MM.1S (cell line): ENCODE measurements at regions not wholly inside any gene's neighbourhood (a gene's known extent, or its start where the extent isn't known, plus 50 kb on each side); places are given as distances from the start of the nearest gene placed in this dataset.

ENCODE experiments used
- DNase-seq: peaks from one replicate; pipeline ENCODE4 v3.0.0-alpha.2; 2015
- H2AFZ ChIP-seq: fragments of 300-600 bp; sonication (generic); 2 replicates; pipeline ENCODE4 v1.6.0; 2016; ENCODE audit warnings: antibody characterized with exemption, low read length
- H3F3A ChIP-seq: fragments of 300-600 bp; sonication (generic); 2 replicates; pipeline ENCODE4 v1.6.1; 2016; ENCODE audit warnings: mild to moderate bottlenecking, antibody characterized with exemption, low read length, moderate library complexity, mixed read lengths; ENCODE audit not compliant: insufficient read depth
- H3K27ac ChIP-seq: fragments of 300-600 bp; sonication (generic); 2 replicates; pipeline ENCODE4 v1.5.1; 2016; ENCODE audit warnings: mild to moderate bottlenecking, low read length
- H3K27me3 ChIP-seq: fragments of 300-600 bp; sonication (generic); replicated peaks from 2 replicates; pipeline ENCODE4 v1.6.0; 2016; ENCODE audit warnings: low read length; ENCODE audit not compliant: insufficient read depth
- H3K36me3 ChIP-seq: fragments of 300-600 bp; sonication (generic); replicated peaks from 2 replicates; pipeline ENCODE4 v1.6.1; 2016; ENCODE audit warnings: mild to moderate bottlenecking, low read length, mixed read lengths; ENCODE audit not compliant: insufficient read depth
- H3K4me1 ChIP-seq: fragments of 300-600 bp; sonication (generic); 2 replicates; pipeline ENCODE4 v1.6.1; 2016; ENCODE audit warnings: low read length, mixed read lengths
- H3K4me2 ChIP-seq: fragments of 300-600 bp; sonication (generic); 2 replicates; pipeline ENCODE4 v1.6.0; 2016; ENCODE audit warnings: low read depth, low read length
- H3K4me3 ChIP-seq: fragments of 300-600 bp; sonication (generic); 2 replicates; pipeline ENCODE4 v1.5.1; 2016; ENCODE audit warnings: low read length, mixed read lengths
- H3K79me2 ChIP-seq: fragments of 300-600 bp; sonication (generic); 2 replicates; pipeline ENCODE4 v1.6.1; 2016; ENCODE audit warnings: mixed run types, low read length, mixed read lengths
- H3K9ac ChIP-seq: fragments of 300-600 bp; sonication (generic); 2 replicates; pipeline ENCODE4 v1.6.1; 2016; ENCODE audit warnings: low read length, mixed read lengths
- H3K9me2 ChIP-seq: fragments of 300-600 bp; sonication (generic); replicated peaks from 2 replicates; pipeline ENCODE4 v1.6.1; 2016; ENCODE audit warnings: mild to moderate bottlenecking, low read length, mixed read lengths; ENCODE audit not compliant: insufficient read depth
- H3K9me3 ChIP-seq: fragments of 300-600 bp; sonication (generic); replicated peaks from 2 replicates; pipeline ENCODE4 v1.6.1; 2016; ENCODE audit warnings: mild to moderate bottlenecking, low read length, mixed read lengths; ENCODE audit not compliant: insufficient read depth
- H4K20me1 ChIP-seq: fragments of 300-600 bp; sonication (generic); 2 replicates; pipeline ENCODE4 v1.6.1; 2016; ENCODE audit warnings: mild to moderate bottlenecking, low read length, moderate library complexity, mixed read lengths; ENCODE audit not compliant: insufficient read depth
- CTCF ChIP-seq: fragments of 300-600 bp; sonication (generic); IDR thresholded peaks from 2 replicates; pipeline ENCODE4 v1.5.1; 2016; ENCODE audit warnings: antibody characterized with exemption, low read length, mixed read lengths
- EZH2 ChIP-seq: fragments of 300-600 bp; sonication (generic); optimal IDR thresholded peaks from 2 replicates; pipeline ENCODE3; 2017; ENCODE audit warnings: low read depth, mild to moderate bottlenecking, antibody characterized with exemption, low read length, mixed read lengths
- EZH2phosphoT487 ChIP-seq: fragments of 300-600 bp; sonication (generic); IDR thresholded peaks from 2 replicates; pipeline ENCODE4 v1.6.1; 2018; ENCODE audit warnings: antibody characterized with exemption, low read length

- H3K4me1 ChIP-seq, result no peaks in the 10 kb centered on the region
- no peak overlapping the region for H3K9ac ChIP-seq
- no peaks in the 10 kb centered on the region for H3K79me2 ChIP-seq
- no peak overlapping the region for H3K4me3 ChIP-seq
- no peak overlapping the region for H3K27ac ChIP-seq
- no peaks in the 10 kb centered on the region for H3F3A ChIP-seq
- H3K9me2 ChIP-seq, result no peaks in the 10 kb centered on the region
- no peak overlapping the region for H2AFZ ChIP-seq
- DNase-seq, result no peak
- no peaks in the 10 kb centered on the region for H3K9me3 ChIP-seq
- H3K4me2 ChIP-seq, result no peak overlapping the region
- H3K27me3 ChIP-seq, result no peaks in the 10 kb centered on the region
- no peaks in the 10 kb centered on the region for H3K36me3 ChIP-seq
- no peaks in the 10 kb centered on the region for H4K20me1 ChIP-seq
- TF ChIP-seq CTCF, result no peak
- TF ChIP-seq EZH2, result no peak
- TF ChIP-seq EZH2phosphoT487, result no peak
These were observed 86.2 kb upstream of the ARHGAP29 start for GRCh38 chr1:94323311-94324177.

- no peak overlapping the region for H2AFZ ChIP-seq
- no peak overlapping the region for H3K27ac ChIP-seq
- H3K36me3 ChIP-seq, result no peaks in the 10 kb centered on the region
- no peak overlapping the region for H3K4me3 ChIP-seq
- H3K79me2 ChIP-seq, result no peaks in the 10 kb centered on the region
- no peak overlapping the region for H3K9ac ChIP-seq
- no peaks in the 10 kb centered on the region for H3K4me1 ChIP-seq
- H4K20me1 ChIP-seq, result no peaks in the 10 kb centered on the region
- TF ChIP-seq CTCF, result no peak
- TF ChIP-seq EZH2, result no peak
- TF ChIP-seq EZH2phosphoT487, result no peak
- no peaks in the 10 kb centered on the region for H3K9me3 ChIP-seq
- no peak for DNase-seq
- no peak overlapping the region for H3K4me2 ChIP-seq
- no peaks in the 10 kb centered on the region for H3K9me2 ChIP-seq
- no peaks in the 10 kb centered on the region for H3F3A ChIP-seq
- no peaks in the 10 kb centered on the region for H3K27me3 ChIP-seq
These were observed 85.3 kb upstream of the ARHGAP29 start for GRCh38 chr1:94322696-94323095.

- H3K9me3 ChIP-seq, result no peaks in the 10 kb centered on the region
- no peaks in the 10 kb centered on the region for H4K20me1 ChIP-seq
- no peaks in the 10 kb centered on the region for H3K9me2 ChIP-seq
- no peak for TF ChIP-seq CTCF
- TF ChIP-seq EZH2phosphoT487, result no peak
- no peak for TF ChIP-seq EZH2
- no peak overlapping the region for H3K4me2 ChIP-seq
- no peaks in the 10 kb centered on the region for H3F3A ChIP-seq
- no peak overlapping the region for H3K27ac ChIP-seq
- no peak overlapping the region for H2AFZ ChIP-seq
- H3K4me3 ChIP-seq, result no peak overlapping the region
- no peaks in the 10 kb centered on the region for H3K4me1 ChIP-seq
- H3K27me3 ChIP-seq, result no peaks in the 10 kb centered on the region
- no peaks in the 10 kb centered on the region for H3K36me3 ChIP-seq
- H3K79me2 ChIP-seq, result no peaks in the 10 kb centered on the region
- DNase-seq, result no peak
- H3K9ac ChIP-seq, result no peak overlapping the region
These were observed 84.3 kb upstream of the ARHGAP29 start for GRCh38 chr1:94321662-94322061.
